DMS 273 (cell line): ENCODE measurements at regions not wholly inside any gene's neighbourhood (a gene's known extent, or its start where the extent isn't known, plus 50 kb on each side); places are given as distances from the start of the nearest gene placed in this dataset.

Source experiments
- DNase-seq: peaks from one replicate; lab custom pipeline; 2025; ENCODE audit not compliant: unreplicated experiment; lab: John Stamatoyannopoulos, UW

GRCh38 chr16:56140645-56141044 is 50.6 kb upstream of the GNAO1 start:
- DNase-seq = no peak

DNA sequence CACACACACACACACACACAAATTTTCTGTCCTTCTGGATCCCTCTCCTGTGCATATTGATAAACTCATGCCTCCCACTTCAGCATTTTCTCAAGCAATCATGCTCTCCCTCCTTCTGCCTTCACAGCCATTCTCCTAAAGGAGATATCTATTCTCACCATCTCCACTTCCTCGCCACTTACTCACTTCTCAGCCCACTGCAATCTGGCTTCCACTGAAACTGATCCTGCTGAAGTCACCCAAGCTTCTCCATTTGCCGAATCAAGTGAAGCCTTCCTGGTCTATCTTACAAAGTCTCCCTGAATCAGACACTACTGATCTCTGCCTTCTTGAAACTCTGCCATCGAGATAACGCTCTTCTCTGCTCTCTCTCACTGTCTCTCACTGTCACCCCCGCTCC is 54.0 kb upstream of the GNAO1 start:
- DNase-seq = no peak

DNA sequence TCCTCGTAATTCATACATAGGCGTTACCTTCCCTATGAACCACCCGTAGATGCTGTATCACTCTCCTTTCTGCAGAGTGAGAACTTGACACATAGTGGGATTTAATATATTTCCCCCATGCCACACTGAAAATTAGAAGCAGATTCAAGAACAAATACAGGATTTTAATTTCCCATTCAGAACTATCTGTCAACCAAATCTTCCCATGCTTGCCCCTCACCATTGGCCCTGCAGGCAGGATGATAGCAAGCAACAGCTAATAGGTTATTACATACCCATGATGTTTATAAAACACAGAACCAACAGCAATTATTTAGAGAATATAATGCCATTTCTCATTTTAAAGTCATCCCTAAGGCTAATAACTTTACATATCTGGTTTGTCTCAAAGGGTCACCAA is 55.0 kb upstream of the GNAO1 start:
- no peak for DNase-seq

- no peak for DNase-seq
These were observed 56.5 kb upstream of the GNAO1 start for GRCh38 chr16:56134790-56135189.

- no peak for DNase-seq
These were observed 65.4 kb upstream of the GNAO1 start for GRCh38 chr16:56125922-56126321.

DNA sequence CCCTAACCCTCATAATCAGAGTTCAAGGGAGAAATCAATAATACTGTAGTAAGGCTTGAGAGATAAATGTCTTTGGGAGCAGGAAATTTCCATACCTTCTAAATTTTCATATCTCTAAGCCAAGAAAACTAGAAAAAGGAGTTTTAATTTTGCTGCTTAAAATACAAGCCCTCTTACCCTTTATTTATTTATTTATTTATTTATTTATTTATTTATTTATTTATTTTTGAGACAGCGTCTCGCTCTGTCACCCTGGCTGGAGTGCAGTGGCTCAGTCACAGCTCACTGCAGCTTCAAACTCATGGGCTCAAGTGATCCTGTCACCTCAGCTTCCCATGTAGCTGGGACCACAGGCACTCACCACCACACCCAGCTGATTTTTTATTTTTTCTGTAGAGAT is 69.0 kb upstream of the GNAO1 start:
- DNase-seq = no peak

DNA sequence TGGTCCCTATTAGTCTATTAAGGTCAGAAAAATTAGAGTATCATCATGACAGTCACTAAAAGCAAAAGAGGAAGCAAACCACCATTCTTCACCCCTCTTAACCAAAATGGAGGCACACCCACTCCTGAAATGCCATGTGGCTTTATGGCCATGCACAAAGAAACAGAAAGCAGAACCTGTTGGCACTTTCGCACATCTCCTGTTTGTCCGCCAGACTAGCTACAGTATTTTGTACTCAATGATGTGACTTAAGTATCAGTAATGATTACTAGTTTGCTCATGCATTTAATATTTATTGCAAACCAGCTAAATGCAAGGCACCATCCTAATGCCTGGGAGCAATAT is 70.2 kb upstream of the GNAO1 start:
- no peak for DNase-seq

GRCh38 chr16:56120447-56121155 is 70.7 kb upstream of the GNAO1 start:
- no peak for DNase-seq

- no peak for DNase-seq
These were observed 72.2 kb upstream of the GNAO1 start for GRCh38 chr16:56119133-56119532.

GRCh38 chr16:56116577-56116964 is 74.7 kb upstream of the GNAO1 start:
- no peak for DNase-seq

GRCh38 chr16:56115817-56116576 is 75.3 kb upstream of the GNAO1 start:
- DNase-seq = peak; percentile 59

GRCh38 chr16:56113223-56113622 is 78.1 kb upstream of the GNAO1 start:
- DNase-seq = no peak

DNA sequence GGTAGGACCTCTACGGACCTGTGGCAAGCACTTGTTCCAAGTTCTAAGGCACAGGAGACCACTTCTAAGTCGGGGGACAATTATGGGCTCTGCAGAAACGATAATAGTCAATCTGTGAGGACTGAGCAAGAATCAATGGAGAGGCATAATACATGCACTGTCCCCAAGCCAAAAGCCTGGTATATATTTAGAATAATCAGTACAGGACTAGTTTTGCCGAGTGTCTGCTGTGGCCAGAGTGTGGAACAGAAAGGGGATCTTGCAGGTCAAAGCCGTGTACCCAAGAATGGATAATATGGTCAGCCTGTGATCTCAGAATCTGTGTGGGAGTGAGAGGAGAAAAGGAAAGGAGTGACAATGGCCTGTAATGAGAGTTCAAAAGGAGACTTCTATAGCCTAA is 80.2 kb upstream of the GNAO1 start:
- DNase-seq = no peak

- no peak for DNase-seq
These were observed 81.3 kb upstream of the GNAO1 start for GRCh38 chr16:56109994-56110393.

- no peak for DNase-seq
These were observed 82.1 kb upstream of the GNAO1 start for GRCh38 chr16:56109205-56109604.

- DNase-seq = no peak
These were observed 82.6 kb upstream of the GNAO1 start for GRCh38 chr16:56108724-56109123.

DNA sequence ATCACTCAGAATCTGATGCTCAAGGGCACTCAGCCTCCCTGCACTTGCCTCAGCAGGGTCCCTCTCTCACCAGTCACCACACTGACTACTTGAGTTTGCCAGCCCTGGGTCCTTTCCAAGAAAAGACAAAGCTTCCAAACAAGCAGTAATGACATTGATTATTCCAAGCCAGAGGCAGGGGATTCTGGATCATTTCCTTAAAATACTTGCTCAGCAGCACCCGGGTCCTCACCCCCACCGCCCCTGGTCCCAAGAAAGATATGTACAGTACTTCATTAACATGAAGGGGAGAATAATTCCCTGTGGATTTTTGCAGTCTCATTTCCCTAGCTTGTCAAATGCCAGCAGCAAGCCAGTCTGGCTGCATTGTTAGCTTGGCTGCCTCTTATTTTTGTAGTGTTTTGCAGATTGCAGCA is 83.2 kb upstream of the GNAO1 start:
- peak; percentile 38 for DNase-seq

GRCh38 chr16:56106527-56106926 is 84.8 kb upstream of the GNAO1 start:
- DNase-seq = no peak

DNA sequence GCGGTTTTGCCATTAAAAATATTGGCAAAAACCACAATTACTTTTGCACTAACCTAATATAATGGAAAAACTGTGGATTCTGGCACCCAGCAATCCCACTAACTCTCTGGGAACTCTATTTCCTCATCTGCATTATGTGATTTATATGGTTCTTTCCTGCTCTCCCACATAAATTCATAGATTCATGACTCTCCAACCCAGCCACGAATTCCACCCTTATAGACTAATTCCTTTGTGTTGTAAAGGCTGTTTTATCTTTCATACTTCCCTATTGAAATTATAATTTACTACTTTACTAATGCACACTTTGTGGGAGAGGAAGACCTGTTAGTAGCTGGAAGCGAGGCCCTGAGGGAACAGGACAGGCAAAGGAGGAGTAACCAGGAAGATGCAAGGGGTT is 88.4 kb upstream of the GNAO1 start:
- no peak for DNase-seq

DNA sequence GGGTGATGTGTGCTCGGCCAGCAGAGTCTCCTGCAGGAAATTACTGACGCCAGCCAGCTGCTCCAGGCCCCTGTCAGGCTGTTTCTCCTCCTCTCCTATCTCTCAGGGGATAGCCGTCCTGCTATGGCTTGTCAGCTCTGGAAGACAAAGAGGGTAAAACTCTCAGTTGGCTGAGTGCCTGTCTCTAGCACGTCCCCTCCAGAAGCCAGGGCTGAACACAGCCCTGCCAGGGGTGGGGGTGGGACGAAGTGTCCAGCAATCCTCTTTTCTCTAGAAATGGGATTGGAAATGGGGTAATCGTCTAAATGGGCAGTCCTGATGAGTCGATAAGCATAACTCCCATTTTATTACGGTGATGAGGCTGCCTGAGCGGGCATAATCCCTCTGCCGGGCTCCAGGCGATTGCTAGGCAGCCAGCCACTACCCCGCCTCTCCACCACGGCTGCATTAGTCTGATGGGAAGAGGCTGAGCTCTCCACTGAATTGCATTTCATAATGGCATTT is 89.1 kb upstream of the GNAO1 start:
- DNase-seq = peak; percentile 93

- no peak for DNase-seq
These were observed 89.8 kb upstream of the GNAO1 start for GRCh38 chr16:56101480-56101879.

- no peak for DNase-seq
These were observed 94.0 kb upstream of the GNAO1 start for GRCh38 chr16:56097306-56097705.

DNA sequence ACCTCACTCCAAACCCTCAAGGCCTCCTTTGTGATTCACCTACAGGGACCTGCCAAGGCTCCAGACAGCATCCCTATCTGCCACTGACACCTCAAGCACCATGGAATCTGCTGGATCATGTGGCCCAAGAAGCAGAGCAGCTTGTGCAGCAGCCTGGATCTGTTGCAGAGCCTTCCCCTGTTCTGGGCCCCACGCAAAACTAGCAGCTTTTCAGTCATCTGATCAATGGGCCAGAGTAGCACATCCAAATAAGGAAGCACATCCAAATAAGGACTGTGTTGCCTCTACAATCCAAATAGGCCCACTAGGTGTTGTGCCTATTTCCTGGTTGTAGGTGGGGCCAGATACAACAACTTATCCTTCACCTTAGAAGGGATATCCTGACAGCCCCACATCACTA is 97.1 kb upstream of the GNAO1 start:
- DNase-seq = no peak
